HG03565 (cell line): ENCODE measurements at regions not wholly inside any gene's neighbourhood (a gene's known extent, or its start where the extent isn't known, plus 50 kb on each side); places are given as distances from the start of the nearest gene placed in this dataset.
"Not testable (repeated sequence)": the region's sequence is repeated elsewhere in the genome, so short reads cannot be mapped to it uniquely, and the experiment has no call there.

Source experiments
- ATAC-seq: cut with Tn5 transposase; IDR thresholded peaks from one replicate; pipeline ENCODE4 v1.9.1; 2021; ENCODE audit warnings: mild to moderate bottlenecking, moderate library complexity; ENCODE audit not compliant: unreplicated experiment

DNA sequence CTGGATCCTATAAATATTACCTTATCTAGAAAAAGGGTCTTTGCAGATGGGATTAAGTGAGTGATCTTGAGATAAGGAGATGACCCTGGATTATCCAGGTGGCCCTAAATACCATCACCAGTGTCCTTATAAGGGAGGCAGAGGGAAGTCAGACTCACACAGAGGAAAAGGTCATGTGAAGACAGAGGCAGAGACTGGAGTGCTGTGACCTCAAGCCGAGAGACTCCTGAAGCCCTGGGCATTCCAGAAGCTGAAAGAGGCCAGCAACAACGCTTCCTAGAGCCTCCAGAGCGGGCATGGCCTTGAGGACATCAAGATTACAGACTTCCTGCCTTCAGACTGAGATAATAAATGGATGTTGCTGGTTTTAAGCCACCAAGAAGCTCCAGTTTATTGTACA is 118.8 kb downstream of the ATPSCKMT start:
- no peak for ATAC-seq

DNA sequence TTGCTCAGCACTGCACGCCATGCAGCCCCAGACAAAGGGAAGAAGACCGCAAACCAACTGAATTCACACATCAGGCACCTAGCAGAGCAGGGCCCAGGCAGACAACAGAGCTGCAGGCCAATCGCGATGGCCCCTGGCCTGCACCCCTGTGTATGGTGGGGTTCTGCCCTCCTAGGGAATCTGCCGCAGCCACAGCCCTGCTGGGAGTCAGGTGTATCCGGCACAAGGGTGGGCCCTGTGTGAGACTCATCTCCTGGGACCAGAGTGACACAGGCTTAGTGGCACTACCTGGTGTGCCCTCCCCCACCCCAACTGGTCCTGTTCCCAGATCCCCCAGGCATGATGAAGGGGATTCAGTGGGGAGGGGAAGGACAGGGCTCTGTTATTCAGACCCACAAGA is 122.8 kb downstream of the ATPSCKMT start:
- ATAC-seq, result no peak

DNA sequence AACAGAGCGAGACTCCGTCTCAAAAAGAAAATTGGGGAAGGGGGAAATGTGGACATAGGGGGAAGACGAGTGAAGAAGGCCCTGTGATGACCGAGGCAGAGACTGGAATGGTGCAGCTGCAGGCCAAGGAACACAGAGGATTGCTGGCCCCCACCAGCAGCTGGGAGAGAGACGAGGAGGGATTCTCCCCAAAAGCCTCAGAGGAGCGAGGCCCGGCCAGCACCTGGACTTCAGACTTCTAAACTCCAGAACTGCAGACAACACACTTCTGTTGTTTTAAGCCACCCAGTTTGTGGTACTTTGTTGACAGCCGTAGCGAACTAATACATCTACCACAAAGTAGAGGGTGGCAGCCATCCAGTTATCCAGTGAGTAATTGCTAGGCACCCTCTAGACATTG is 124.6 kb downstream of the ATPSCKMT start:
- ATAC-seq, result no peak

DNA sequence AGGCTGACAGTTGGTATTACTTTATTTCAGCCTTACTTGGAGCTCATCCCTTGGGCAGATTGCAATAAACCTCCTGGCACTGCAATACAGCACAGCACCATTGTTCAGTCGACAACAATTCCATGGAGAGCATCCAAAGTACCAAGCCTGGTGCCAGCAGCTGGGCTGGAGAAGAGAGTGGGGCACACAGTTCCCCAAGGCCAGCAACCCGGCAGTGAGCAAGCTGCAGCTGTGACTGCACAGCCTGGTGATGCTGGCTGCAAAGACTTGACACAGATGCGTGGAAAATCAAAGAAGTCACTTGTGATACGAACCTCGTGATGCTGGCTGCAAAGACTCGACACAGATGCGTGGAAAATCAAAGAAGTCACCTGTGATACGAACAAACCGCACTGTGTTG is 125.4 kb downstream of the ATPSCKMT start:
- ATAC-seq, result no peak

DNA sequence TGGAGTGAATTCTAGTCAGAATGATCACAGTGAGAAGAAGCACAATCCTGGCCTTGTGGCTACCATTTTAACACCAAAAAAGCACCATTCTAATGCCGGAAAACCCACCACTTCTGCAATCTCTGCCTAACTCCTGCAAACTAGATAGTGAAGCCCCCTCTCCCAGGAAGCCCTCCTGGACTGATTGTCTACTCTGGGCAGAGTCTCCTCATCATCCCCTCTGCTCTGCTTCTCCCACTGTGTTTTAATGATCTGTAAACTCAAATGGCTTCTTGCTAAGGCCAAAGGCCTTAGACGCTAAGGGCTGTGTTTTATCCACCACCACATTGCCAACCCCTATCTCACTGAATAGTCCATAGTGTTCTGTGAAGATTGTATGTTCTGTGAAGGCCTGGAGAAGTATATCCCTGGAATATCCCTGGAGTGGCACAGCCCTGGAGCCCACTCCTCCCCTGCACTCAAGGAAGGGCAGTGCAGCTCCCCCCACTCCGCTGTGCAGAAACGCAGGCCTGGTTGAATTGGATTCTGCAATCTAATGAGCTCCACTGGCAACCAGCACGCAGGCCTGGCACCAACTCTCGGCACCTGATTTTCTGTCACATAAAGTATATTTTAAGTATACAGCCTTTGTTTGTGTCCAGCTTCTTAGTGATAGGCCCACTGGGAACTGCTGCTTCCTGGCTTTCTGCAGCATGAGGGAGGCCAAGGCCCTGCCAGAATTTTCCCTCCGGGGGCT is 126.3 kb downstream of the ATPSCKMT start:
- no peak for ATAC-seq

DNA sequence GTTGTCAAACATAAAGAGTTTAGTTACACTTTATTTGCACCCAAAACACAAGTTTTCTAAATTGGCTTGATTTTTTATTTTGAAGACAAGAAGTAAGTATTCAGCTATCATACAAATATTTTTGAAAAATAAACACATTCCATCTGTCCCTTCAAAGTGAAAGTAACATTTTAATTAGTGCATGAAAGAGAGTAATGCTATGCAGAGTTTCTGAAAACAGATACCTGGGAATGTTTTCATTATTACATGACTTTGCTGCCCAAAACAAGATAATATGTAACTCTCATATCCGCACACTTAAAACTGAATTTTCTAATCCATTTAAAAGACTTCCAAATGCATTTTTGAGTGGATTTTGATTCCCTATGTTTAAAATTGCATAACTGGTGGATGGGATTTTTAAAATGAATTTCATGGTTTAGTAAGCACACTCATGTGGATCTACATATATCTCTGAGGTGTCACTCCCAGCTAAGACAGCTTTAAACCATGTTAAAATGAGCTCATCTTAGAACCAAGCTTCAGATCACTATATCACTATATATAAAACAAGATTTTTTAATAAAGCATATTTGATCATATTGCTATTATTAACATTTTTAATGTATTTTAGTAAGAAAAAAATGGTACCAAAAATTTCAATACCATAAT is 127.5 kb downstream of the ATPSCKMT start:
- ATAC-seq, result no peak

DNA sequence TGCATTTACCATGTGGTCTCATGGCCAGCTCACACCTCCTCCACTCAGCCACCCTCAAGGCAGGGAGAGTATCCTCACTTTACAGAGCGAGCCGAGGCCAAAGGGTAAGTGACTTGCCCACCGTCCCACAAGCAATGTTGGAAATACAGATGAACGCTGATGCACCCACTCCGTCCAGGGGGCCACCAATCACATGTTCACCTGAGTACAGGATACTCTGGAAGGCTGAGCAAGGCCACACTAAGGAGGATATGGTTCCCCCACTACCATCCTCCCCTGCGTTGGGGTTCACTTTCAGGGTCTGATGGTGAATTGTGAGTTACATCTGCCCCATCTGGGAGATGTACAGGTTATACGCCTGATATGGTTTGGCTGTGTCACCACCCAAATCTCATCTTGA is 128.8 kb downstream of the ATPSCKMT start:
- ATAC-seq, result no peak

DNA sequence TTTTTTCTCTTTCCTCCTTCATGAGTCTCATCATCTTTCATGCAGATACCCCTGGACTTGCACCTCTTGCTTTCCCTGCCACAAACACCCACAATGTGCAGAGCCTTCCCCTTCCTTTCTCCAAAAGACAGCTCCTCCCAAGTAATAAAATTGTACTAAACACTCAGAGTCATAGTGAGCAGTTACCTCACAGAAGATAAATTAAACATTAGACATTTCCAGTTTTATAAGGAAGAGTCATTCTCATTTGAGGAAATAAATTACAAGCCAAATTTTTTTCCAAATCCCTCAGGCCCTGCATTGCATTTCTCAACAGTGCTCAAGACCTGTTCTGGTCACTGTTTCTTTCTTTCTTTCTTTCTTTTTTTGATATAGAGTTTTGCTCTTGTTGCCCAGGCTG is 131.5 kb downstream of the ATPSCKMT start:
- no peak for ATAC-seq

DNA sequence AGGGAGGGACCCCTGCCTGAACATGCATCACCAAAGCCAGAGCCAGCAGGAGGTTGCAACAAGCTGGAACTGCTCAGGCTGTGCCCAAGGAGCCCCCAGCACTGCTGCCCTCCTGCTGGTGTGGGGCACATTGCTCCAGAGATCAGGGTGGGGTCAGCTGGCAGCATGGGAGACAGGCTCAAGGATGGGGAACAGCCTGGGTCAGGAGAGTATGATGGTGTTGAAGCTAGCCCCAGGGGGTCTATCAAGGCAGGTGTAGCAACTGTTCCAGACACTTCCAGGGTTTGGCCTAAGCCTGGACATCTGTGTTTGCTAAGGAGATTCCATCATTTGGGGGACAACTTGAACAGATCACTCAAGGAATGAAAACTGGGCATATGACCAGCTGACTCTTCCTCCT is 133.1 kb downstream of the ATPSCKMT start:
- ATAC-seq, result no peak

DNA sequence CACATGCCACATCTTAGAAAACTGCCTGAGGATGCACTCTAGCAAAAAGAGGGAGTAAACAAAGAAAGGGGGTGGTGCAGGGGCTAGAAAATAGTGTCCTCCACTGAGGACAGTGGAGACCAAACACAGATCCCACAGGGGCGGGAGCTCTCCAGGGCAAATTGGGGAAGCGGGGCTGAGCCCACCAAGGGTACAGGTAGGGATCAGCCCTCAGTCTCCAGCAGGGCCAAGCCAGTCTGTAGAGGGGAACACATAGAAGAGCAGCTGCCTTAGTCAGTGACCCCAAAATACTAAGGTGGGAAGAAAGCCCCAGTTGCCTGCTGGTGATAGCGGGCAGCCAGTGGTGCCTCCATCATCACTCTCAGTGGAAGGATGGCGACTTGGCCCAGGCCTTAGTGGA is 134.0 kb downstream of the ATPSCKMT start:
- no peak for ATAC-seq

DNA sequence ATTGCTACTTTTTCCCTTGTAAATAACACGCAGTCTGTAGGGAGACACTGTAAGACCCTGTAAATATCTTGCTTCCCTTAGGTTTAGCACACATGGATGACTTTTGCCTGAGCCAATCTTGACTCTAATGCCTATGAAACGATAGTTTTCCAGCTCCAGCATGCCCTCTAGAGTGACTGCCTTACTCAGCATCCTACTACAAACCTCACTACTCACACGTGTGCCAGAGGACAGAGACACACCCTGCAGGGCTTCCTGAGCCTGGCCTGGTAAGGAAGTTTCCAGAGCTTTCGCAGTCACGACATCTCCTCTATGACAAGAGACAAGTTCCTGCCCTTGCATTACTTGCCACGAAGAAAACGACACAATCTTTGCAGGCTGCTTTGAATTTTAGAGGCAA is 138.1 kb downstream of the ATPSCKMT start:
- no peak for ATAC-seq

DNA sequence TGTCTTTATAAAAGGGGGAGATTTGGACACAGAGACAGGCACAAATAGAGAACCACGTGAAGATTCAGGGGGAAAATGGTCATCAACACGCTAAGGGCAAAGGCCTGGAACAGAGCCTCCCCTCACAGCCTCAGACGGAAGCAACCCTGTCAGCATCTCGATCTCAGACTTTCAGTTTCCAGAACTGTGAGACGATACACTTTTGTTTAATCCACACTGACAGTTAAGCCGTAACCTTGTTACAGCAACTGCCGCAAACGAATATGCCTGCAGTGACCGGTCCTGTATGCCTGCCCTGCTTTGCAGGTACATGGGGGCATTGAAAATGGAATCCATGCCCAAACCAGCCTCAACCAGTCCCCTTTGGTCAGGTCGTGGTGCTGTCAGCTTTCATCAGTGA is 139.5 kb downstream of the ATPSCKMT start:
- ATAC-seq, result no peak

DNA sequence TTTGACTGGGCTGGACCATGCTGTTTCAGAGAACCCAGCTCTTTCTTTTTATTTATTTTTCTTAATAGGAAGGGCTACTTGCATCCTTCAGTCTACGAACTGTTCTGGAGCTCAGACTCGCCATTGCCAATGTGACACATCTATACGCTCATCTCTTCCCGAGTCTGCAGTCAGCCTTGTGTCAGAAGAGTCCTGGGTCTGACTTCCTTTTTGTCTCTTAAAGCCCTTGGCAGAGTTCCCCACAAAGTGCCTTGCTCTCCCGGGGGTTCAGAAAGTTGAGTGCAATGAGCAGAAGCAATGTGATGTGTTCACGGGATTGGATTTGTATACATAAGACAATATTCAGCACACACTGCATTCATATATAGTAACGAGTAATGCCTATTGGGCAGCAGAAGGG is 140.4 kb downstream of the ATPSCKMT start:
- ATAC-seq, result no peak

DNA sequence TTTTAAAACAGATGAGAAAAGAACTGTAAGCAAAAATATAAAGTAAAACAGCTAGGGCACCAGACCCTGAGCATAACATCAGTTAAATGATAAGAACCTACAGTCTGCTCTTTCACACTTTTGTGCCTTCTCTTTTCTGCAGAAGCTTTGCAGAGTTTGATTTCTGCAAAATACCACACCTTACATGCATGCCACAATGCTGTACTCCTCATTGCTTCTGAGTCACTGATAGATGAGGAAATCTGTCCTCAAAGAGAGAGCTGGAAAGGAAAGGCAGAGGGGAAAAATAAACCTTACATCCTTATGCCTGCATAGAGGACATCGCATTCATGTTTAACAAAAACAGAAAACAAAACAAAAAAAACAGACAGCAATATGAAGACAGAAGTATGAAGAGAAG is 142.9 kb downstream of the ATPSCKMT start:
- no peak for ATAC-seq

DNA sequence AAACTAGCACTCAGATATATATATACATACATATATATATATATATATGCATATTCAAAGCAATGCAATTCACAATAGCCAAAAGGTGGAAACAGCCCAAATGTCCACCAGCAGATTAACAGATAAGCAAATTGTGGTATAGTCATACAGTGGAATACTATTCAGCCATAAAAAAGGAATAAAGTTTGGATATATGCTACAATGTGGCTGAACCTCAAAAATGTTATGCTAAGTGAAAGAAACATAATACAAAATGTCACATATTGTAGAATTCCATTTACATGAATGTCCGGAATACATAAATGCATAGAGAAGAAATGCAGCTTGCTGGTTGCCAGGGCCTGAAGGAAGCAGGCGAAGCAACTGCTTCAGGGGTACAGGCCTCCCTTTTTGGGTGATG is 143.4 kb downstream of the ATPSCKMT start:
- ATAC-seq, result no peak

DNA sequence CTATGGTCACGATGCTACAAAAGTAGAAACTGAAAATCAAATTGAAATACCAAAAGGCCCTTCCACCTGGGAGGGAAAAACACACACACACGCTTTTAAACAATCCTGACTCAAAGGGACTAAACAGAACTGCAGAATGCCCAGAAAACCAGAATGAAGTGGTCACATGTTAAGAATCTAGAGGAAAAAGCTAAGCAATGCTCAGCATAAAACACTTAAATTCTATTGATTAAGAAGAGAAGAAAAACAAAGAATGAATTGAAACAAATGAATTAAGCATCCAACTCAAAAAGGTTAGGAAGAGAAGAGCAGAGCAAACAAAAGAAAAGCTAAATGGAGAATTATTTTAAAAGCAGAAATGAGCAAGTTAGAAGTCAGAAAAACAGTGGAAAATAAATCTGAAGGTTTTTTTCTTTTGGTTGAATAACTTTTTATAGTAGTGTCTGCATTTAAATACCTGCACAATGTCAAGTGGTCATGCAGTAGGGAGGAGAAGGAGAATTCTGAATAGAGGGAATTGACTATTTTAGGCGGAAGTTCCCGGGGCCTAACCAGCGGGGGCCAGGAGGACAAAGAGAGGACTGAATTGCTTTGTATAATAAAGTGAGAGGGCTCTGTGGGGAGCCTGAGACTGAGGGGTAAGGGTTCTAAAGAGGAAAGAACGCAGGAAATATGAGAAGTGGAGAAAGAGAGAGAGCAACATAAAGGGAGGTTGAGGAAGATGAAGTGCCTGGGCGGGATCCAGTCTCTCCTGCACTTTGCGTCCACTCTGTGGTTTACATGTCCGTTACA is 146.8 kb downstream of the ATPSCKMT start:
- no peak for ATAC-seq

DNA sequence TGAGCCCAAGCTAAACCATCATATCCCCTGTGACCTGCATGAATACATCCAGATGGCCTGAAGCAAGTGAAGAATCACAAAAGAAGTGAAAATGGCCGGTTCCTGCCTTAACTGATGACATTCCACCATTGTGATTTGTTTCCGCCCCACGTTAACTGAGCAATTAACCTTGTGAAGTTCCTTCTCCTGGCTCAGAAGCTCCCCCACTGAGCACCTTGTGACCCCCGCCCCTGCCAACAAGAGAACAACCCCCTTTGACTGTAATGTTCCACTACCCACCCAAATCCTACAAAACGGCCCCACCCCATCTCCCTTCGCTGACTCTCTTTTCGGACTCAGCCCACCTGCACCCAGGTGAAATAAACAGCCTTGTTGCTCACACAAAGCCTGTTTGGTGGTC is 147.5 kb downstream of the ATPSCKMT start:
- ATAC-seq, result not testable (repeated sequence)

DNA sequence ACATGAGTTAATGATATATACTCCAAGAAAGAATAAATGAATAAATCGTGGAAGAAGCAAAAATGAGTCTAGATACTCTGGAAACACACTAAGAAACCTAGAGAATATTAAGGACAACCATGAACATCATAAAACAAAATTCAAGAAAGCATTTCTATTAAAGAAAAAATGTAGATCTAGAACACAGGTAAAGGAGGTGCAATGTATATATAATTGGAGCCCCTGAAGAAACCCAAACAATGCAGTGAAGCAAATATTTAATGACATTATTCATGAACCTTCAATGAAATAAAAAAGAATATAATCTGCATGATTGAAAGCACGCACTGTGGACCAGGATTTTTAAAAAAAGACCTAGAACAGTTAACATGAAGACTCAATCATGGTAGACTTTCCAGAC is 150.1 kb downstream of the ATPSCKMT start:
- ATAC-seq, result no peak

DNA sequence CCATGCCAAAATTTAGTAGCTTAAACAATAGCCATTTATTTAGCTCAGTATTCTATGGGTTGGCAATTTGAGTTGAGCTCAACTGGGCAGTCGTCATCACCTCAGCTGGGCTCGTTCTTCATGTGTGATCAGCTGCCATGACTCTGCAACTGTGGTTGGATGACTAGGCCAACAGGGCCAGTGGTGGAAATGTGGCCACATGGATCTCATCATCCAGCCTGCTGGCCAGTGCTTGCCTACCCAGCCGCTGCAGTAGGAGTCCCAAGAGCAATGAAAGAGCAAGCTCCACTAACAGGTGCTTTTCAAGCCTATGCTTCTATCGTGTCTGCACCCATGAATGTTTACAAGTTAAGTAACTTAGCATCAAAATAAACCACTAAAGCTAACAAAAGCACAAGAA is 158.0 kb downstream of the ATPSCKMT start:
- no peak for ATAC-seq

DNA sequence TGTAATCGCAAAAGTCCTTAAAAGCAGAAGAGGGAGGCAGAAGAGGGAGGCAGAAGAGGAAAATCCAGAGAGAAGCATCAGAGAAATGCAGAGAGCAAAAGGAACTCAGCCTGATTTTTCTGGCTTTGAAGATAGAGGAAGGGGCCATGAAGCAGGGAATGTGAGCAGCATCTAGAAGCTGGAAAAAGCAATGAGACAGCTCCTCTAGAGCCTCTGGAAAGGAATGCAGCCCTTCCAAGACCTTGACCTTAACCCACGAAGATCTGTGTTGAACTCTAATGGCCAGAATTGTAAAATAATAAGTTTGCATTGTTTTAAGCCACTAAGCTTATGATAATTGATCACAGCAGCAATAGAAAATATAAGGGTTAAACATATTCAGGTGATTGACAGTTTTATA is 159.6 kb downstream of the ATPSCKMT start:
- no peak for ATAC-seq

DNA sequence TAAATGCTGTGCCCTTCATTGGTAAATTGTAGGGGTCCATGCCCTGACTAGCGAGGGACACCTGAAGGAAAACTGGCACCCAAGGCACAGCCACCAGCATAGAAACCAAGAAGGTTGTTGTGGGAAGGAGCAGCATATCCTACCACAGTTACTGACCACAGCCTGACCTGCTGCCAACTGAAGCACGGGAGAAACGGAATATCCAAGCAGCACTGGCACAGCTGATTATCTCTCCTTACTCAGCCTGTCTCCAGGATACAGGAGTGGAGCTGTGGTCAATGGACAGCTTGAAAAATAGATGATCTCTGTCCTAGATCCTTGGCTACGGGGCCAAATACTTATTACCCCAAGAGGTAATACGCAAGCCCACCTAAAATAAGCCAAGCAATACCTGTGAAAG is 164.5 kb downstream of the ATPSCKMT start:
- no peak for ATAC-seq

DNA sequence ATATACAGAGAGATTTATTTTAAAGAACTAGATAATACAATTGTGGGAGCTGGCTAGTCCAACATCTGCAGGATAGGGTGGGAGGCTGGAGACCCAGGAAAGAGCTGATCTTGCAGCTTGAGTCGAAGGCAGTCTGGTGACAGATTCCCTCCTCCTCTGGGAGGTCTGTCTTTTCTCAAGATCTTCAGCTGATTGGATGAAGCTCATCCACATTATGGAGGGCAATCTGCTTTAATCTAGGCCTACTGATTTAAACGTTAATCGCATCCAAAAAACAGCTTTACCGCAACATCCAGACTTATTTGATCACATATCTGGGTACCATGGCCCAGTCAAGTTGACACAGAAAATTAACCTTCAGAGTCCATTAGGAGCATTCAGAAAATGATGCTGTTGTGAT is 168.1 kb downstream of the ATPSCKMT start:
- no peak for ATAC-seq
